ENCODE measurements at regions not wholly inside any gene's neighbourhood (a gene's known extent, or its start where the extent isn't known, plus 50 kb on each side); places are given as distances from the start of the nearest gene placed in this dataset.

DNA sequence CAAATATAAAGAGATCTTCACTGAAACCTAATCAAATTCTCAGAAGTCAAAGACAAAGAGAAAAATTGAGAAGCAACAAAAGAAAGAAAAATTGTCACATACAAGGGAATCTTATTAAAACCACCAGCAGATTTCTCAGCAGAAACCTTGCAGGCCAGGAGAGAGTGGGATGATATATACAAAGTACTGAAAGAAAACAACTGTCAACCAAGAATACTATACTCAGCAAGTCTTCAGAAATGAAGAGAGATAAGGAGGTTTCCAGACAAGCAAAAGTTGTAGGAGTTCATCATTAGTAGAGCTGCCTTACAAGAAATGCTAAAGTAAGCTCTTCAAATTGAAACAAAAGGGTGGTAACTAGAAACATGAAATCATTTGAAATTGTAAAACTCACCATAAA lies 345.6 kb downstream of the MAFB start:
- TF ChIP-seq POLR2AphosphoS5 (IDR thresholded peaks at IDR 0.05; ENCODE audit: low read depth, low read length), result no peak
- TF ChIP-seq POLR2A (IDR thresholded peaks at IDR 0.05; ENCODE audit: low read depth, low read length), result no peak
- no peak for TF ChIP-seq TAF1 (IDR thresholded peaks at IDR 0.05; ENCODE audit: low read depth, low read length)
- TF ChIP-seq PAX5 (IDR thresholded peaks at IDR 0.05; ENCODE audit: insufficient read depth, low read length, severe bottlenecking), result no peak

Measured in GM12891 (cell line).